Right renal pelvis (tissue), 4 donors: ENCODE measurements at regions not wholly inside any gene's neighbourhood (a gene's known extent, or its start where the extent isn't known, plus 50 kb on each side); places are given as distances from the start of the nearest gene placed in this dataset.

Source experiments
- DNase-seq, 4 donors: peaks; one replicate each; pipeline ENCODE4 v3.0.0-alpha.2; 2013; ENCODE audit warnings: low read depth in 4 of 4, low spot score in 3 of 4, missing footprints in 1 of 4

GRCh38 chr10:55058800-55059199, 257.8 kb upstream of the PCDH15 start:
- peak in 2 of 4 donors; percentile 17 to 22 for DNase-seq

- no peak for DNase-seq
Measured at GRCh38 chr10:55051515-55051914, 250.5 kb upstream of the PCDH15 start.

GRCh38 chr10:55048830-55049498, 247.9 kb upstream of the PCDH15 start:
- no peak for DNase-seq

- no peak for DNase-seq
Measured at GRCh38 chr10:55043540-55043939, 242.5 kb upstream of the PCDH15 start.

- DNase-seq: no peak
Measured at GRCh38 chr10:55033061-55033460, 232.0 kb upstream of the PCDH15 start.

- DNase-seq: no peak
Measured at GRCh38 chr10:55024713-55025112, 223.7 kb upstream of the PCDH15 start.

GRCh38 chr10:55019439-55019838, 218.4 kb upstream of the PCDH15 start:
- no peak for DNase-seq

- DNase-seq: no peak
Measured at GRCh38 chr10:55013318-55013717, 212.3 kb upstream of the PCDH15 start.

- DNase-seq: no peak
Measured at GRCh38 chr10:55002420-55002819, 201.4 kb upstream of the PCDH15 start.

- DNase-seq: no peak
Measured at GRCh38 chr10:55001422-55001821, 200.4 kb upstream of the PCDH15 start.

GRCh38 chr10:54993148-54993547, 192.1 kb upstream of the PCDH15 start:
- DNase-seq: no peak

GRCh38 chr10:54985732-54986131, 184.7 kb upstream of the PCDH15 start:
- DNase-seq: no peak

GRCh38 chr10:54983255-54983654, 182.2 kb upstream of the PCDH15 start:
- no peak for DNase-seq

GRCh38 chr10:54962134-54962900, 161.3 kb upstream of the PCDH15 start:
- no peak for DNase-seq

- DNase-seq: no peak
Measured at GRCh38 chr10:54961040-54961439, 160.0 kb upstream of the PCDH15 start.

- DNase-seq: no peak
Measured at GRCh38 chr10:54958844-54959243, 157.8 kb upstream of the PCDH15 start.

GRCh38 chr10:54947605-54948004, 146.6 kb upstream of the PCDH15 start:
- no peak for DNase-seq

GRCh38 chr10:54940418-54940817, 139.4 kb upstream of the PCDH15 start:
- no peak for DNase-seq

- no peak for DNase-seq
Measured at GRCh38 chr10:54914049-54914448, 113.0 kb upstream of the PCDH15 start.

GRCh38 chr10:54909165-54909564, 108.1 kb upstream of the PCDH15 start:
- no peak for DNase-seq

GRCh38 chr10:54908019-54908418, 107.0 kb upstream of the PCDH15 start:
- no peak for DNase-seq

- DNase-seq: no peak
Measured at GRCh38 chr10:54906940-54907339, 105.9 kb upstream of the PCDH15 start.
